ENCODE measurements at regions not wholly inside any gene's neighbourhood (a gene's known extent, or its start where the extent isn't known, plus 50 kb on each side); places are given as distances from the start of the nearest gene placed in this dataset.

DNA sequence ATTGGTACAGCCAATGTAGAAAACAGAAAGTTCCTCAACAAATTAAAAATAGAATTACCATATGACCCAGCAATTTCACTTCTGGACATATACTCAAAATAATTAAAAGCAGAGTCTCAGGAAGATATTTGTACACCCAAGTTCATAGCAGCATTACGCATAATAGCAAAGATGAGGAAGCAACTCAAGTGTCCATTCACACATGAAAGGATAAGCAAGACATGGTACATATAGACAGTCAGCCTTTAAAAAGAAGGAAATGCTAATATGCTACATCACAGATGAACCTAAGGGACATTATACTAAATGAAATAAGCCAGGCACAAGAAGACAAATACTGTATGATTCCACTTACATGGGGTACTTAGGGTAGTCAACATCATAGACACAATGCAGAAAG lies 76.7 kb downstream of the ANXA2R start:
- FAIRE-seq (no peak), DNase-seq (ENCODE audit: extremely low read depth in 1 of 4, low spot score in 3 of 4) (no peak), ATAC-seq (no peak)
- H3K4me3 ChIP-seq, result no peak overlapping the region
- no peaks in the 10 kb centered on the region for H3K9me3 ChIP-seq (replicated peaks; ENCODE audit: control insufficient read depth, insufficient read depth, low read depth, low read length)
- H2AFZ ChIP-seq (ENCODE audit: low read depth, low read length), result no peak overlapping the region
- no peaks in the 10 kb centered on the region for H3K9me1 ChIP-seq (ENCODE audit: control insufficient read depth, insufficient read depth, low read length)
- no peak overlapping the region for H3K27ac ChIP-seq (ENCODE audit: extremely low read depth, low read depth, low read length)
- H3K4me2 ChIP-seq (ENCODE audit: insufficient read depth, low read length), result no peak overlapping the region
- H3K36me3 ChIP-seq (ENCODE audit: control insufficient read depth, insufficient read depth, low read length), result no peaks in the 10 kb centered on the region
- BruUV-seq (replicated peaks), result no TSS peak
- POLR2A ChIA-PET, result interaction anchor here (1.1 kb wide), 1 partner anchor 13 kb away, joined by 3 read pairs; no protein-coding TSS in a partner anchor
- H3K27me3 ChIP-seq (ENCODE audit: control insufficient read depth in 2 of 2, insufficient read depth in 2 of 2, low read length in 2 of 2), result no peaks in the 10 kb centered on the region
- TF ChIP-seq TEAD1 (CRISPR knock-in tag; IDR thresholded peaks at IDR 0.05) (no peak), CBFA2T2 (conservative IDR thresholded peaks at IDR 0.05) (no peak), POLR2G (IDR thresholded peaks at IDR 0.05; ENCODE audit: low read depth, low read length) (no peak), ZFX (CRISPR knock-in tag; IDR thresholded peaks at IDR 0.05) (no peak)
- TF ChIP-seq, protein P1, sequence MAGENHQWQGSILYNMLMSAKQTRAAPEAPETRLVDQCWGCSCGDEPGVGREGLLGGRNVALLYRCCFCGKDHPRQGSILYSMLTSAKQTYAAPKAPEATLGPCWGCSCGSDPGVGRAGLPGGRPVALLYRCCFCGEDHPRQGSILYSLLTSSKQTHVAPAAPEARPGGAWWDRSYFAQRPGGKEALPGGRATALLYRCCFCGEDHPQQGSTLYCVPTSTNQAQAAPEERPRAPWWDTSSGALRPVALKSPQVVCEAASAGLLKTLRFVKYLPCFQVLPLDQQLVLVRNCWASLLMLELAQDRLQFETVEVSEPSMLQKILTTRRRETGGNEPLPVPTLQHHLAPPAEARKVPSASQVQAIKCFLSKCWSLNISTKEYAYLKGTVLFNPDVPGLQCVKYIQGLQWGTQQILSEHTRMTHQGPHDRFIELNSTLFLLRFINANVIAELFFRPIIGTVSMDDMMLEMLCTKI (IDR thresholded peaks at IDR 0.05; ENCODE audit: partially characterized antibody), result no peak
- TF ChIP-seq, protein P2, sequence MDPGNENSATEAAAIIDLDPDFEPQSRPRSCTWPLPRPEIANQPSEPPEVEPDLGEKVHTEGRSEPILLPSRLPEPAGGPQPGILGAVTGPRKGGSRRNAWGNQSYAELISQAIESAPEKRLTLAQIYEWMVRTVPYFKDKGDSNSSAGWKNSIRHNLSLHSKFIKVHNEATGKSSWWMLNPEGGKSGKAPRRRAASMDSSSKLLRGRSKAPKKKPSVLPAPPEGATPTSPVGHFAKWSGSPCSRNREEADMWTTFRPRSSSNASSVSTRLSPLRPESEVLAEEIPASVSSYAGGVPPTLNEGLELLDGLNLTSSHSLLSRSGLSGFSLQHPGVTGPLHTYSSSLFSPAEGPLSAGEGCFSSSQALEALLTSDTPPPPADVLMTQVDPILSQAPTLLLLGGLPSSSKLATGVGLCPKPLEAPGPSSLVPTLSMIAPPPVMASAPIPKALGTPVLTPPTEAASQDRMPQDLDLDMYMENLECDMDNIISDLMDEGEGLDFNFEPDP (CRISPR knock-in tag; IDR thresholded peaks at IDR 0.05), result no peak
- TF ChIP-seq, protein P3, sequence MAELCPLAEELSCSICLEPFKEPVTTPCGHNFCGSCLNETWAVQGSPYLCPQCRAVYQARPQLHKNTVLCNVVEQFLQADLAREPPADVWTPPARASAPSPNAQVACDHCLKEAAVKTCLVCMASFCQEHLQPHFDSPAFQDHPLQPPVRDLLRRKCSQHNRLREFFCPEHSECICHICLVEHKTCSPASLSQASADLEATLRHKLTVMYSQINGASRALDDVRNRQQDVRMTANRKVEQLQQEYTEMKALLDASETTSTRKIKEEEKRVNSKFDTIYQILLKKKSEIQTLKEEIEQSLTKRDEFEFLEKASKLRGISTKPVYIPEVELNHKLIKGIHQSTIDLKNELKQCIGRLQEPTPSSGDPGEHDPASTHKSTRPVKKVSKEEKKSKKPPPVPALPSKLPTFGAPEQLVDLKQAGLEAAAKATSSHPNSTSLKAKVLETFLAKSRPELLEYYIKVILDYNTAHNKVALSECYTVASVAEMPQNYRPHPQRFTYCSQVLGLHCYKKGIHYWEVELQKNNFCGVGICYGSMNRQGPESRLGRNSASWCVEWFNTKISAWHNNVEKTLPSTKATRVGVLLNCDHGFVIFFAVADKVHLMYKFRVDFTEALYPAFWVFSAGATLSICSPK (IDR thresholded peaks at IDR 0.05; ENCODE audit: borderline replicate concordance), result no peak
- CTCF ChIA-PET (ENCODE audit: low intra/inter-chr PET ratio), result no interaction called here
- H3K79me2 ChIP-seq (ENCODE audit: control insufficient read depth, insufficient read depth, low read length), result no peaks in the 10 kb centered on the region
- 95% methylated on average over 1 of the region's 1 CpG for WGBS (ENCODE audit: insufficient coverage, low coverage, missing lambda C conversion rate)
- H3K4me1 ChIP-seq (replicated peaks in 1 of 2; ENCODE audit: control insufficient read depth in 2 of 2, insufficient read depth in 2 of 2, low read length in 2 of 2), result no peaks in the 10 kb centered on the region
- intact Hi-C loops (cut with micrococcal nuclease) (no loop called here), in situ Hi-C loops (cut with MboI) (no loop called here)
- no peaks in the 10 kb centered on the region for H4K20me1 ChIP-seq (replicated peaks; ENCODE audit: control insufficient read depth, insufficient read depth, low read length)
- H3K9ac ChIP-seq (ENCODE audit: insufficient read depth in 1 of 2, low read depth in 2 of 2, low read length in 2 of 2), result no peak overlapping the region

All from K562 (cell line).